ENCODE measurements at regions not wholly inside any gene's neighbourhood (a gene's known extent, or its start where the extent isn't known, plus 50 kb on each side); places are given as distances from the start of the nearest gene placed in this dataset.
"Not testable (repeated sequence)": the region's sequence is repeated elsewhere in the genome, so short reads cannot be mapped to it uniquely, and the experiment has no call there.

- no peaks in the 10 kb centered on the region for H3K36me3 ChIP-seq
- H3K4me3 ChIP-seq, result no peak overlapping the region
- no peak overlapping the region for H3K27ac ChIP-seq
- H3K27me3 ChIP-seq (replicated peaks; ENCODE audit: insufficient read depth), result no peaks in the 10 kb centered on the region
- TF ChIP-seq CTCF (IDR thresholded peaks at IDR 0.05) (no peak), POLR2AphosphoS5 (IDR thresholded peaks at IDR 0.05) (no peak), POLR2A (IDR thresholded peaks at IDR 0.05) (no peak)
- intact Hi-C loops (cut with DNase I), result no loop called here
- no peak for DNase-seq (ENCODE audit: low spot score)
- H3K9me3 ChIP-seq, result no peaks in the 10 kb centered on the region
- H3K4me1 ChIP-seq (replicated peaks), result no peaks in the 10 kb centered on the region
Measured at GRCh38 chr9:22817181-22817580, 370.6 kb downstream of the DMRTA1 start.

GRCh38 chr9:22829236-22829635 lies 382.6 kb downstream of the DMRTA1 start:
- DNase-seq (ENCODE audit: low spot score), result peak; percentile 15
- 47% methylated on average over 1 of the region's 1 CpG for WGBS
- intact Hi-C loops (cut with DNase I), result no loop called here

GRCh38 chr9:22838266-22838665 lies 391.6 kb downstream of the DMRTA1 start:
- Histone ChIP-seq H3K27ac (no peak overlapping the region), H3K36me3 (no peaks in the 10 kb centered on the region), H3K4me3 (no peak overlapping the region), H3K4me1 (replicated peaks) (no peaks in the 10 kb centered on the region), H3K27me3 (replicated peaks; ENCODE audit: insufficient read depth) (no peaks in the 10 kb centered on the region), H3K9me3 (no peaks in the 10 kb centered on the region)
- TF ChIP-seq POLR2A (IDR thresholded peaks at IDR 0.05), result no peak
- TF ChIP-seq CTCF (IDR thresholded peaks at IDR 0.05), result no peak
- no peak for TF ChIP-seq POLR2AphosphoS5 (IDR thresholded peaks at IDR 0.05)
- intact Hi-C loops (cut with DNase I), result no loop called here
- DNase-seq (ENCODE audit: low spot score), result no peak
- 28% methylated on average over 3 of the region's 3 CpGs for WGBS

More at GRCh38 chr9:22829236-22829635, 382.6 kb downstream of the DMRTA1 start:
- no peaks in the 10 kb centered on the region for H3K4me1 ChIP-seq (replicated peaks)
- H3K27me3 ChIP-seq (replicated peaks; ENCODE audit: insufficient read depth), result no peaks in the 10 kb centered on the region
- TF ChIP-seq POLR2AphosphoS5 (IDR thresholded peaks at IDR 0.05) (peak; percentile 54), POLR2A (IDR thresholded peaks at IDR 0.05) (no peak), CTCF (IDR thresholded peaks at IDR 0.05) (no peak)
- no peaks in the 10 kb centered on the region for H3K36me3 ChIP-seq
- H3K4me3 ChIP-seq, result no peak overlapping the region
- no peaks in the 10 kb centered on the region for H3K9me3 ChIP-seq
- H3K27ac ChIP-seq, result no peak overlapping the region

GRCh38 chr9:22840641-22841040 lies 394.0 kb downstream of the DMRTA1 start:
- intact Hi-C loops (cut with DNase I), result no loop called here
- no peak for DNase-seq (ENCODE audit: low spot score)

GRCh38 chr9:22845243-22845642 lies 398.6 kb downstream of the DMRTA1 start:
- 95% methylated on average over 1 of the region's 1 CpG for WGBS
- H3K27ac ChIP-seq; H3K36me3 ChIP-seq; H3K27me3 ChIP-seq (replicated peaks; ENCODE audit: insufficient read depth); H3K4me1 ChIP-seq (replicated peaks); H3K9me3 ChIP-seq; DNase-seq (ENCODE audit: low spot score); H3K4me3 ChIP-seq; intact Hi-C loops (cut with DNase I): not testable (repeated sequence)

More at GRCh38 chr9:22840641-22841040, 394.0 kb downstream of the DMRTA1 start:
- Histone ChIP-seq H3K4me1 (replicated peaks) (no peaks in the 10 kb centered on the region), H3K27ac (no peak overlapping the region), H3K4me3 (no peak overlapping the region), H3K9me3 (no peaks in the 10 kb centered on the region), H3K36me3 (no peaks in the 10 kb centered on the region), H3K27me3 (replicated peaks; ENCODE audit: insufficient read depth) (no peaks in the 10 kb centered on the region)
- TF ChIP-seq CTCF (IDR thresholded peaks at IDR 0.05) (no peak), POLR2A (IDR thresholded peaks at IDR 0.05) (no peak), POLR2AphosphoS5 (IDR thresholded peaks at IDR 0.05) (no peak)

Measured in prostate gland (tissue), 2 donors.